ENCODE measurements at regions not wholly inside any gene's neighbourhood (a gene's known extent, or its start where the extent isn't known, plus 50 kb on each side); places are given as distances from the start of the nearest gene placed in this dataset.

GRCh38 chr1:4081806-4082711 is 182.0 kb upstream of the C1orf174 start:
- Histone ChIP-seq H4K8ac (ENCODE audit: low read depth in 2 of 2, low read length in 2 of 2) (no peak overlapping the region), H3K9ac (ENCODE audit: low read depth, low read length) (no peak overlapping the region), H3K4me1 (ENCODE audit: control insufficient read depth, insufficient read depth, low read length) (no peaks in the 10 kb centered on the region), H3K27ac (ENCODE audit: insufficient read depth, low read length) (no peak overlapping the region), H3K36me3 (ENCODE audit: control insufficient read depth, insufficient read depth, low read length) (no peaks in the 10 kb centered on the region), H2AFZ (replicated peaks; ENCODE audit: low read length, poor library complexity) (peak overlapping the region; percentile 21), H3K56ac (ENCODE audit: extremely low read depth, insufficient read depth, low read length) (no peak overlapping the region), H2BK5ac (ENCODE audit: low read depth, low read length, poor library complexity, severe bottlenecking) (no peak overlapping the region), H3K23ac (ENCODE audit: low read depth, low read length) (no peak overlapping the region), H3K18ac (ENCODE audit: low read depth, low read length) (no peak overlapping the region), H3K14ac (replicated peaks; ENCODE audit: low read depth, low read length) (no peak overlapping the region), H3K4me3 (ENCODE audit: insufficient read depth, low read depth, low read length) (no peak overlapping the region), H3K9me3 (ENCODE audit: control insufficient read depth, insufficient read depth, low read length) (peaks cover 27% of the 10 kb centered on the region), H2AK5ac (ENCODE audit: low read depth, low read length) (no peak overlapping the region), H3K9me1 (ENCODE audit: insufficient read depth, low read length) (no peaks in the 10 kb centered on the region), H3K27me3 (ENCODE audit: control insufficient read depth, insufficient read depth, low read length) (no peaks in the 10 kb centered on the region), H3K4ac (ENCODE audit: low read depth, low read length) (no peak overlapping the region), H2BK20ac (ENCODE audit: low read depth, low read length) (no peak overlapping the region), H3K4me2 (ENCODE audit: low read depth, low read length) (no peak overlapping the region), H3K79me1 (ENCODE audit: low read depth in 1 of 2, low read length in 2 of 2) (no peaks in the 10 kb centered on the region), H2AK9ac (replicated peaks; ENCODE audit: low read depth, low read length, poor library complexity) (no peak overlapping the region), H4K5ac (ENCODE audit: low read depth, low read length) (no peak overlapping the region), H2BK120ac (ENCODE audit: low read depth, low read length) (no peak overlapping the region), H2BK15ac (ENCODE audit: low read depth, low read length) (no peak overlapping the region), H4K91ac (ENCODE audit: insufficient read depth, low read depth, low read length) (no peak overlapping the region), H4K20me1 (ENCODE audit: insufficient read depth, low read length) (no peaks in the 10 kb centered on the region)
- in situ Hi-C loops (cut with MboI; ENCODE audit: low sequenced_read_pairs), result no loop called here
- 41% methylated on average over 3 of the region's 23 CpGs; no CpG with 5 or more reads in 1 of the 2 experiments for WGBS, 2 experiments (ENCODE audit: extremely low coverage in 2 of 2, insufficient read length in 1 of 2)
- CTCF ChIA-PET, result no interaction called here
- ATAC-seq (ENCODE audit: low read depth) (no peak), DNase-seq (no peak)
- dilution Hi-C loops (cut with HindIII; ENCODE audit: low sequenced_read_pairs, unreplicated experiment), result no loop called here
- intact Hi-C loops (cut with micrococcal nuclease), result no loop called here
- no peak for TF ChIP-seq RCOR1 (IDR thresholded peaks at IDR 0.05; ENCODE audit: insufficient replicate concordance, low read length)
- no peak for TF ChIP-seq ELK1 (IDR thresholded peaks at IDR 0.05; ENCODE audit: borderline replicate concordance, low read depth, low read length)
- TF ChIP-seq POLR2A (IDR thresholded peaks at IDR 0.05; ENCODE audit: low read depth, low read length), result no peak
- TF ChIP-seq MXI1 (IDR thresholded peaks at IDR 0.05; ENCODE audit: borderline replicate concordance, low read depth, low read length), result no peak
- TF ChIP-seq BHLHE40 (IDR thresholded peaks at IDR 0.05; ENCODE audit: low read depth, low read length), result no peak
- no peak for TF ChIP-seq CTCF (conservative IDR thresholded peaks at IDR 0.05; ENCODE audit: low read depth, low read length)
- no peak for TF ChIP-seq CHD1 (IDR thresholded peaks at IDR 0.05; ENCODE audit: low read depth, low read length)
- no peak for TF ChIP-seq MAFK (IDR thresholded peaks at IDR 0.05; ENCODE audit: low read depth, low read length)
- no peak for TF ChIP-seq FOS (IDR thresholded peaks at IDR 0.05; ENCODE audit: low read depth, low read length)
- TF ChIP-seq SMC3 (IDR thresholded peaks at IDR 0.05; ENCODE audit: low read depth, low read length), result no peak
- TF ChIP-seq RFX5 (IDR thresholded peaks at IDR 0.05; ENCODE audit: low read depth, low read length), result no peak
- no peak for TF ChIP-seq MAZ (IDR thresholded peaks at IDR 0.05; ENCODE audit: borderline replicate concordance, low read depth, low read length)
- TF ChIP-seq NFE2L2 (IDR thresholded peaks at IDR 0.05; ENCODE audit: low read depth, low read length), result no peak
- no peak for TF ChIP-seq CEBPB (IDR thresholded peaks at IDR 0.05; ENCODE audit: low read depth, low read length)
- no peak for TF ChIP-seq RAD21 (IDR thresholded peaks at IDR 0.05; ENCODE audit: low read length)
- no peak for TF ChIP-seq USF2 (IDR thresholded peaks at IDR 0.05; ENCODE audit: low read depth, low read length)
- POLR2A ChIA-PET (ENCODE audit: unreplicated experiment), result no interaction called here
- BruUV-seq (replicated peaks), result no TSS peak
